Chondrocyte (in vitro differentiated cells): ENCODE measurements at regions not wholly inside any gene's neighbourhood (a gene's known extent, or its start where the extent isn't known, plus 50 kb on each side); places are given as distances from the start of the nearest gene placed in this dataset.

ENCODE experiments used
- DNase-seq: peaks from one replicate; pipeline ENCODE4 v3.0.0; 2021; ENCODE audit warnings: mixed read lengths, low spot score
- H3K27ac Mint-ChIP-seq: one replicate; pipeline ENCODE4 v1.8.0; 2021; ENCODE audit warnings: mild to moderate bottlenecking, moderate library complexity, mixed read lengths; ENCODE audit not compliant: unreplicated experiment
- H3K27me3 Mint-ChIP-seq: 2 replicates; pipeline ENCODE4 v1.8.0; 2021; ENCODE audit warnings: low read depth, mixed read lengths
- H3K36me3 Mint-ChIP-seq: 2 replicates; pipeline ENCODE4 v1.8.0; 2021; ENCODE audit warnings: low read depth, mixed read lengths
- H3K4me1 Mint-ChIP-seq: 2 replicates; pipeline ENCODE4 v1.8.0; 2021; ENCODE audit warnings: low read depth, mild to moderate bottlenecking, mixed read lengths
- H3K4me3 Mint-ChIP-seq: one replicate; pipeline ENCODE4 v1.8.0; 2021; ENCODE audit warnings: mild to moderate bottlenecking, moderate library complexity, mixed read lengths; ENCODE audit not compliant: unreplicated experiment
- H3K9me3 Mint-ChIP-seq: 2 replicates; pipeline ENCODE4 v1.8.0; 2021; ENCODE audit warnings: low read depth, mixed read lengths
- CTCF ChIP-seq: fragments of 200-600 bp; sonication (generic); IDR thresholded peaks from 2 replicates; pipeline ENCODE4 v1.5.0; 2021; ENCODE audit warnings: antibody characterized with exemption, mild to moderate bottlenecking, moderate library complexity

GRCh38 chr5:2143646-2144353, 261.1 kb upstream of the IRX4 start:
- no peak for TF ChIP-seq CTCF
- peaks cover 7% of the 10 kb centered on the region for H3K9me3 Mint-ChIP-seq
- peak; percentile 77 for DNase-seq
- H3K36me3 Mint-ChIP-seq: no peaks in the 10 kb centered on the region
- no peak overlapping the region for H3K27ac Mint-ChIP-seq
- peaks cover 6% of the 10 kb centered on the region for H3K27me3 Mint-ChIP-seq
- peaks cover under 1% of the 10 kb centered on the region for H3K4me1 Mint-ChIP-seq
- no peak overlapping the region for H3K4me3 Mint-ChIP-seq

- DNase-seq: no peak
- H3K9me3 Mint-ChIP-seq: peaks cover 7% of the 10 kb centered on the region
- H3K4me3 Mint-ChIP-seq: no peak overlapping the region
- peaks cover 6% of the 10 kb centered on the region for H3K27me3 Mint-ChIP-seq
- H3K36me3 Mint-ChIP-seq: no peaks in the 10 kb centered on the region
- no peak for TF ChIP-seq CTCF
- H3K27ac Mint-ChIP-seq: no peak overlapping the region
- no peaks in the 10 kb centered on the region for H3K4me1 Mint-ChIP-seq
Measured at GRCh38 chr5:2143088-2143487, 260.4 kb upstream of the IRX4 start.

- Mint-ChIP-seq H3K27me3 (peaks cover 6% of the 10 kb centered on the region), H3K36me3 (no peaks in the 10 kb centered on the region), H3K9me3 (peaks cover 7% of the 10 kb centered on the region), H3K4me3 (no peak overlapping the region), H3K4me1 (no peaks in the 10 kb centered on the region), H3K27ac (no peak overlapping the region)
- DNase-seq: no peak
- TF ChIP-seq CTCF: no peak
Measured at GRCh38 chr5:2142456-2142954, 259.8 kb upstream of the IRX4 start.

- H3K27ac Mint-ChIP-seq: no peak overlapping the region
- no peak for DNase-seq
- H3K9me3 Mint-ChIP-seq: peaks cover 7% of the 10 kb centered on the region
- no peak overlapping the region for H3K4me3 Mint-ChIP-seq
- TF ChIP-seq CTCF: no peak
- H3K4me1 Mint-ChIP-seq: no peaks in the 10 kb centered on the region
- peaks cover 6% of the 10 kb centered on the region for H3K27me3 Mint-ChIP-seq
- no peaks in the 10 kb centered on the region for H3K36me3 Mint-ChIP-seq
Measured at GRCh38 chr5:2141254-2142000, 258.7 kb upstream of the IRX4 start.

GRCh38 chr5:2140501-2141175, 257.9 kb upstream of the IRX4 start:
- H3K27ac Mint-ChIP-seq: no peak overlapping the region
- no peaks in the 10 kb centered on the region for H3K4me1 Mint-ChIP-seq
- TF ChIP-seq CTCF: no peak

More at GRCh38 chr5:2140501-2141175, 257.9 kb upstream of the IRX4 start:
- DNase-seq: no peak
- no peaks in the 10 kb centered on the region for H3K36me3 Mint-ChIP-seq
- peaks cover 6% of the 10 kb centered on the region for H3K27me3 Mint-ChIP-seq
- H3K4me3 Mint-ChIP-seq: no peak overlapping the region
- peaks cover 7% of the 10 kb centered on the region for H3K9me3 Mint-ChIP-seq
